Prostate gland (tissue), 2 donors: ENCODE measurements at regions not wholly inside any gene's neighbourhood (a gene's known extent, or its start where the extent isn't known, plus 50 kb on each side); places are given as distances from the start of the nearest gene placed in this dataset.
"Not testable (repeated sequence)": the region's sequence is repeated elsewhere in the genome, so short reads cannot be mapped to it uniquely, and the experiment has no call there.

Experiments used
- DNase-seq: peaks from one replicate; pipeline ENCODE4 v3.0.0-alpha.2; 2019; ENCODE audit warnings: low spot score
- H3K27ac ChIP-seq, 2 donors: fragments of 200-600 bp; sonication (generic); 2 replicates each; pipeline ENCODE4 v1.5.1; 2017 to 2019
- H3K27me3 ChIP-seq: fragments of 200-600 bp; sonication (generic); replicated peaks from 2 replicates; pipeline ENCODE4 v1.5.1; 2019; ENCODE audit not compliant: insufficient read depth
- H3K36me3 ChIP-seq, 2 donors: fragments of 200-600 bp; sonication (generic); 1 replicate in 1 of 2; 2 replicates in 1 of 2; pipeline versions ENCODE4 v1.5.1 to v1.8.1; 2017 to 2019
- H3K4me1 ChIP-seq: fragments of 200-600 bp; sonication (generic); replicated peaks from 2 replicates; pipeline ENCODE4 v1.5.1; 2019
- H3K4me3 ChIP-seq, 2 donors: fragments of 200-600 bp; sonication (generic); 2 replicates each; pipeline ENCODE4 v1.5.1; 2017 to 2019
- H3K9me3 ChIP-seq: fragments of 200-600 bp; sonication (generic); 2 replicates; pipeline ENCODE4 v1.5.1; 2017
- POLR2A ChIP-seq: fragments of 450-650 bp; IDR thresholded peaks from one replicate; pipeline ENCODE4 v1.6.1; 2016; ENCODE audit warnings: antibody characterized with exemption, mild to moderate bottlenecking
- POLR2AphosphoS5 ChIP-seq: sonication (generic); formaldehyde crosslinking; IDR thresholded peaks from one replicate; pipeline ENCODE4 v1.6.1; 2017; ENCODE audit warnings: antibody characterized with exemption
- WGBS: methylation state at CpG from one replicate; pipeline ENCODE4 v1.1.5; 2018; 5-methylcytosine and 5-hydroxymethylcytosine counted together
- intact Hi-C: fragments of 100-400 bp; cut with DNase I; formaldehyde crosslinking; loops from one replicate; pipeline ENCODE4 v1.14.2; 2022
- TF ChIP-seq, protein P1 (sequence below), 4 experiments: fragments of 200-600 bp in 2 of 4; fragments of 450-650 bp in 2 of 4; sonication (generic) in 2 of 4; IDR thresholded peaks; 1 replicate in 3 of 4; 2 replicates in 1 of 4; pipeline ENCODE4 v1.5.1; 2016 to 2019; ENCODE audit warnings: antibody characterized with exemption in 4 of 4, mild to moderate bottlenecking in 2 of 4, moderate library complexity in 2 of 4

DNA sequence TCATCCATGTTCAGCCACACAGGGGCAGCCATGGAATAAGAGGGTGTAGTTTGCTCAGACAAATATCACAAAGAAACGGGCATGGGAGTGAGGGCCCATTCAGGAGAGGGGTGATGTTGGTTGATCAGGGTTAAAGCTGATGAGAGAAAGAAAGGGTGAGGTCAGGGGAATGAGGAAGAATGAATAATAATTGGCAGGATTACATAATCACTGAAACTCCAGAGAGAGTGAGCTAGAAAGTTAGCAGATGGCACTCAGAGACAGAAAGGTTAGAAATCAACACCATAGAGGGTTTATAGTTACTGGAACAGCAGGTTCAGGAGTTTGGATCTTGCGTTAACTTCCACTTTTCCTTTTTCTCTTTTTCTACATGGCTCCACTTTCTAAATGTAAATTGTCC lies 113.9 kb downstream of the TAF11L14 start:
- DNase-seq: no peak
- WGBS: 81% methylated on average over 2 of the region's 2 CpGs
- no peaks in the 10 kb centered on the region for H3K27me3 ChIP-seq
- no peak overlapping the region for H3K4me3 ChIP-seq
- no peaks in the 10 kb centered on the region for H3K9me3 ChIP-seq
- H3K36me3 ChIP-seq: no peaks in the 10 kb centered on the region
- H3K27ac ChIP-seq: no peak overlapping the region
- TF ChIP-seq, protein P1, sequence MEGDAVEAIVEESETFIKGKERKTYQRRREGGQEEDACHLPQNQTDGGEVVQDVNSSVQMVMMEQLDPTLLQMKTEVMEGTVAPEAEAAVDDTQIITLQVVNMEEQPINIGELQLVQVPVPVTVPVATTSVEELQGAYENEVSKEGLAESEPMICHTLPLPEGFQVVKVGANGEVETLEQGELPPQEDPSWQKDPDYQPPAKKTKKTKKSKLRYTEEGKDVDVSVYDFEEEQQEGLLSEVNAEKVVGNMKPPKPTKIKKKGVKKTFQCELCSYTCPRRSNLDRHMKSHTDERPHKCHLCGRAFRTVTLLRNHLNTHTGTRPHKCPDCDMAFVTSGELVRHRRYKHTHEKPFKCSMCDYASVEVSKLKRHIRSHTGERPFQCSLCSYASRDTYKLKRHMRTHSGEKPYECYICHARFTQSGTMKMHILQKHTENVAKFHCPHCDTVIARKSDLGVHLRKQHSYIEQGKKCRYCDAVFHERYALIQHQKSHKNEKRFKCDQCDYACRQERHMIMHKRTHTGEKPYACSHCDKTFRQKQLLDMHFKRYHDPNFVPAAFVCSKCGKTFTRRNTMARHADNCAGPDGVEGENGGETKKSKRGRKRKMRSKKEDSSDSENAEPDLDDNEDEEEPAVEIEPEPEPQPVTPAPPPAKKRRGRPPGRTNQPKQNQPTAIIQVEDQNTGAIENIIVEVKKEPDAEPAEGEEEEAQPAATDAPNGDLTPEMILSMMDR (IDR thresholded peaks at IDR 0.05): no peak
- TF ChIP-seq POLR2AphosphoS5 (no peak), POLR2A (no peak)
- intact Hi-C loops: no loop called here
- no peaks in the 10 kb centered on the region for H3K4me1 ChIP-seq

DNA sequence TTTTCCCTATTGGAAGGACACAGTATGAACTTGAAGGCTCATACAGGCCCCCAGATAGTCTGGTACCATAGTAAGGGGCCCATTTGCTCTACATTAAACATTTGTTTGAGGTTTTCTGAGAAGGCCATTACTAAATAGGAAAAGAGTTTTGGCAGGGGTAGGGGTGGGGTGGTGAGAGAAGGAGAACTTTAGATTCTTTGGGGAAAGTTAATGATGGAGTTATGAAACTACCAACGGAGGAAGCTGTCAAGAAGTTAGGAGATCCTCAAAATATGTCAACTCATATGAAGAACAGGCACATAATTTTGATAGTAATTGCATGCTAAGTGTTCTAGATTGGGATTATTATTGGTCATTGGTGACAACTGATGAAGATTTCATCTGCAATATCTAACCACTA lies 114.7 kb downstream of the TAF11L14 start:
- Histone ChIP-seq H3K9me3 (no peaks in the 10 kb centered on the region), H3K36me3 (no peaks in the 10 kb centered on the region), H3K4me3 (no peak overlapping the region), H3K27ac (no peak overlapping the region), H3K4me1 (no peaks in the 10 kb centered on the region), H3K27me3 (no peaks in the 10 kb centered on the region)
- DNase-seq: no peak
- TF ChIP-seq POLR2A (no peak), POLR2AphosphoS5 (no peak)
- TF ChIP-seq, protein P1 (IDR thresholded peaks at IDR 0.05): no peak
- intact Hi-C loops: no loop called here
- 82% methylated on average over 1 of the region's 1 CpG for WGBS

DNA sequence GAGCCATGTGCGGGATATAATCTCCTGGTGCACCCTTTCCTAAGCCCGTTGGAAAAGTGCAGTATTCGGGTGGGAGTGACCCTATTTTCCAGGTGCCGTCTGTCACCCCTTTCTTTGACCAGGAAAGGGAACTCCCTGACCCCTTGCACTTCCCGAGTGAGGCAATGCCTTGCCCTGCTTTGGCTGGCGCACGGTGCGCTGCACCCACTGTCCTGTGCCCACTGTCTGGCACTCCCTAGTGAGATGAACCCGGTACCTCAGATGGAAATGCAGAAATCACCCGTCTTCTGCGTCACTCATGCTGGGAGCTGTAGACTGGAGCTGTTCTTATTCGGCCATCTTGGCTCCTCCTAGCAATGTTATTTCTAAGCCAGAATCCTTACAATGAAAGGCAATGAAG lies 121.1 kb downstream of the TAF11L14 start:
- 93% methylated on average over 12 of the region's 12 CpGs for WGBS
- H3K9me3 ChIP-seq, H3K36me3 ChIP-seq, H3K4me3 ChIP-seq, intact Hi-C loops, H3K4me1 ChIP-seq, H3K27me3 ChIP-seq, DNase-seq, H3K27ac ChIP-seq: not testable (repeated sequence)

DNA sequence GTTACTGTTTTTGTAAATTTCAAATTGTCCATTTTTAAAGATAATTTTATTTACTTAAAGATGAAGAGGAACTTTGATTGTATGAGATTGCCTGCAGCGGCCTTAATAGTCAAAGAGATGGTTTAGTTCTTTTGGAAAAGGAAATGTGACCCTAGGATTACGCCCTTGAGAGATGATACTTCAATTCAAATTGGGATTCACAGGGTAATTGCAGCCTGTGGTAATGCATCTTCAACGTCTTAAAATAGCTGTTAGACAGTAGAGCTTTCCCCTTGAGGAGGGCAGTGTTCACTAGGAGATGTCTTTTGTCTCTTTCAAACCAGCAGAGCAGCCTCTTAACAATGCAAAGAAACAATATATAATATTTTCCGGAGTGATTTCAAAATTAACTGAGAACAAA lies 127.1 kb downstream of the TAF11L14 start:
- Histone ChIP-seq H3K27me3 (no peaks in the 10 kb centered on the region), H3K4me1 (no peaks in the 10 kb centered on the region), H3K4me3 (no peak overlapping the region), H3K27ac (no peak overlapping the region), H3K36me3 (no peaks in the 10 kb centered on the region), H3K9me3 (no peaks in the 10 kb centered on the region)
- intact Hi-C loops: no loop called here
- WGBS: 68% methylated on average over 4 of the region's 4 CpGs
- no peak for TF ChIP-seq POLR2A
- TF ChIP-seq, protein P1 (IDR thresholded peaks at IDR 0.05): no peak
- no peak for TF ChIP-seq POLR2AphosphoS5
- DNase-seq: no peak

DNA sequence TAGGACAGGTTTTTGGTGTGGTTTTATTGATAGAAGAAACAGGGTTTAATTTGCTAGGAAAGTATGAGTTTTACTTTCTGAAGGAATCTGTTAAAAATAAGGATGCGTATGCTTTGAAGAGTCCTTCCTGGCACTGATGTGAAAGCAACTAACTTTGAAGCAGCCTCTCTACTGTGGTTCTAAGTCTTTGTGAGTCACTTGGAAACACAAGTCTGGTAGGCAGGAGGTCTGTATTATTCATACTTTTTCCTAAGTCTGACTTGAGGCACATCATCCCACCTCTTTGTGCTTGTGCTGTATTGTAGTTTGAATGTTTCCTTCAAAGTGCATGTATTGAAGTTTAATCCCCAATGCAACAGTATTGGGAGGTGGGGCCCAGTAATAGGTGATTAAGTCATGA lies 129.0 kb downstream of the TAF11L14 start:
- Histone ChIP-seq H3K4me1 (no peaks in the 10 kb centered on the region), H3K36me3 (no peaks in the 10 kb centered on the region), H3K4me3 (no peak overlapping the region), H3K27ac (no peak overlapping the region), H3K9me3 (no peaks in the 10 kb centered on the region), H3K27me3 (no peaks in the 10 kb centered on the region)
- DNase-seq: no peak
- 90% methylated on average over 1 of the region's 1 CpG for WGBS
- intact Hi-C loops: no loop called here
- TF ChIP-seq, protein P1 (IDR thresholded peaks at IDR 0.05): no peak
- TF ChIP-seq POLR2A (no peak), POLR2AphosphoS5 (no peak)
